Neuron (in vitro differentiated cells): ENCODE measurements at regions not wholly inside any gene's neighbourhood (a gene's known extent, or its start where the extent isn't known, plus 50 kb on each side); places are given as distances from the start of the nearest gene placed in this dataset.
A peak's percentile ranks its signal among the peaks of the same experiment; 100 is the strongest.
"Not testable (repeated sequence)": the region's sequence is repeated elsewhere in the genome, so short reads cannot be mapped to it uniquely, and the experiment has no call there.

Source experiments
- H2AFZ ChIP-seq: one replicate; pipeline ENCODE4 v1.6.1; 2013; ENCODE audit warnings: low read depth, mild to moderate bottlenecking, inconsistent platforms, low read length, moderate library complexity
- H3K27me3 ChIP-seq: one replicate; pipeline ENCODE4 v1.6.1; 2013; ENCODE audit warnings: low read length; ENCODE audit not compliant: insufficient read depth
- H3K36me3 ChIP-seq: one replicate; pipeline ENCODE4 v1.6.1; 2013; ENCODE audit warnings: low read length; ENCODE audit not compliant: insufficient read depth
- H3K4me1 ChIP-seq: one replicate; pipeline ENCODE4 v1.6.1; 2013; ENCODE audit warnings: low read length; ENCODE audit not compliant: insufficient read depth
- H3K4me3 ChIP-seq: 2 replicates; pipeline ENCODE4 v1.5.1; 2013; ENCODE audit warnings: mild to moderate bottlenecking, low read length, moderate library complexity
- H3K9me3 ChIP-seq: one replicate; pipeline ENCODE4 v1.6.1; 2013; ENCODE audit warnings: low read length

- H3K27me3 ChIP-seq: peaks cover 30% of the 10 kb centered on the region
Measured at GRCh38 chr1:165114022-165114888, 242.3 kb downstream of the LMX1A start.

GRCh38 chr1:165112260-165112659 lies 244.3 kb downstream of the LMX1A start:
- Histone ChIP-seq H3K27me3 (peaks cover 12% of the 10 kb centered on the region), H3K9me3 (no peaks in the 10 kb centered on the region), H2AFZ (no peak overlapping the region), H3K4me1 (no peaks in the 10 kb centered on the region), H3K36me3 (no peaks in the 10 kb centered on the region), H3K4me3 (no peak overlapping the region)

More at GRCh38 chr1:165114022-165114888, 242.3 kb downstream of the LMX1A start:
- Histone ChIP-seq H3K4me1 (no peaks in the 10 kb centered on the region), H3K4me3 (no peak overlapping the region), H3K9me3 (no peaks in the 10 kb centered on the region), H3K36me3 (no peaks in the 10 kb centered on the region), H2AFZ (no peak overlapping the region)

DNA sequence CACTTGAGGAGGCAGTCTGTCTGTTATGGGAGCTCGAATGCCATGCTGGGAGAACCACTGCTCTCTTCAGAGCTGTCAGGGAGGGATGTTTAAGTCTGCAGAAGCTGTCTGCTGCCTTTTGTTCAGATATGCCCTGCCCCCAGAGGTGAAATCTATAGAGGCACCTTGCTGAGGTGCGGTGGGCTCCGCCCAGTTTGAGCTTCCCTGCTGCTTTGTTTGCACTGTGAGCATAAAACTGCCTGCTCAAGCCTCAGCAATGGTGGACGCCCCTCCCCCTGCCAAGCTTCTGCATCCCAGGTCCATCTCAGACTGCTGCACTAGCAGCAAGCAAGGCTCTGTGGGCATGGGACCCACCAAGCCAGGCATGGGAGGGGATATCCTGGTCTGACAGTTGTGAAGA lies 247.5 kb downstream of the LMX1A start:
- no peaks in the 10 kb centered on the region for H3K36me3 ChIP-seq
- H3K27me3 ChIP-seq: peaks cover 2% of the 10 kb centered on the region
- H3K4me1 ChIP-seq: no peaks in the 10 kb centered on the region
- no peak overlapping the region for H3K4me3 ChIP-seq
- no peaks in the 10 kb centered on the region for H3K9me3 ChIP-seq
- H2AFZ ChIP-seq: no peak overlapping the region

DNA sequence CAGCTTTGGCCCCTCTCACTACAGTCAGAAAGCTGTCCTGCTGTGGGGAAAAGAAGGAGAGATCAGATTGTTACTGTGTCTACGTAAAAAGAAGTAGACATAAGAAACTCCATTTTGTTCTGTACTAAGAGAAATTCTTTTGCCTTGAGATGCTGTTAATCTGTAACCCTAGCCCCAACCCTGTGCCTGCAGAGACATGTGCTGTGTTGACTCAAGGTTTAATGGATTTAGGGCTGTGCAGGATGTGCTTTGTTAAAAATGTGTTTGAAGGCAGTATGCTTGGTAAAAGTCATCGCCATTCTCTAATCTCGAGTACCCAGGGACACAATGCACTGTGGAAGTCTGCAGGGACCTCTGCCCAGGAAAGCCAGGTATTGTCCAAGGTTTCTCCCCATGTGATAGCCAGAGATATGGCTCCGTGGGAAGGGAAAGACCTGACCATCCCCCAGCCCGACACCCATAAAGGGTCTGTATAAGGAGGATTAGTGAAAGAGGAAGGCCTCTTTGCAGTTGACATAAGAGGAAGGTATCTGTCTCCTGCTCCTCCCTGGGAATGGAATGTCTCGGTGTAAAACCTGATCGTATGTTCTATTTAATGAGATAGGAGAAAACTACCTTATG lies 263.9 kb downstream of the LMX1A start:
- H2AFZ ChIP-seq, H3K27me3 ChIP-seq, H3K4me1 ChIP-seq, H3K36me3 ChIP-seq, H3K4me3 ChIP-seq, H3K9me3 ChIP-seq: not testable (repeated sequence)

- Histone ChIP-seq H3K9me3 (no peaks in the 10 kb centered on the region), H3K4me1 (no peaks in the 10 kb centered on the region), H2AFZ (no peak overlapping the region), H3K4me3 (no peak overlapping the region), H3K27me3 (no peaks in the 10 kb centered on the region), H3K36me3 (no peaks in the 10 kb centered on the region)
Measured at GRCh38 chr1:165080253-165080896, 276.1 kb downstream of the LMX1A start.

- no peak overlapping the region for H2AFZ ChIP-seq
- no peak overlapping the region for H3K4me3 ChIP-seq
- no peaks in the 10 kb centered on the region for H3K4me1 ChIP-seq
- no peaks in the 10 kb centered on the region for H3K9me3 ChIP-seq
- H3K27me3 ChIP-seq: no peaks in the 10 kb centered on the region
- H3K36me3 ChIP-seq: no peaks in the 10 kb centered on the region
Measured at GRCh38 chr1:165078391-165078790, 278.1 kb downstream of the LMX1A start.

DNA sequence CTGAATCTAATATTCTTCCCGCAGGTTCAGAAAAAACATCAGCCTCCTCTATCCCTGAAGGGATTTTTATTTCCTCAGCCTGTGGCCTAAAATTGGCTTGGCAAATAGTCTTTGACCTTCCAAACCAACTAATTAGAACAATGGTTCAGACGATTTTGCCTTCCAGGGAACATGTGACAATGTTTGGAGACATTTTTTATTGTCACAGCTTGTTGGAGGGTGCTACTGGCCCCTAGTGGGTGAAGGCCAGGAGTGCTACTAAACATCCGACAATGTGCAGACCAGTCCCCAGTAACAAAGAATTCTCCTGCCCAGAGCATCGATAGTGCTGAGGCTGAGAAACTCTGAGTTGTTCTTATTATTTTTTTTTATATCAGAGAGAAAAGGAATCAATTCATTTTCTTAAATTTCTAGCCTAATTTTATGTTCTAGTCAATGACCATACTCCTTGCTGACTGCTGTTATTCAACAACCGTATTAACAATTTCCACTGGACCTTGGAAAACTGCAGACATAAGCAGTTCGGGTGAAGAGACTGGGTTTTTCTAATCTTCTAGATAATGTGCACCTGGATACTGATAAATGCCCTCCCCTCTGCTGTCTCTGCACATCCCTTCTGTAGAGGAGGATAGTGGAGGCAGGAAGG lies 280.7 kb downstream of the LMX1A start:
- H3K4me3 ChIP-seq: no peak overlapping the region
- no peaks in the 10 kb centered on the region for H3K27me3 ChIP-seq
- no peaks in the 10 kb centered on the region for H3K9me3 ChIP-seq
- H3K36me3 ChIP-seq: no peaks in the 10 kb centered on the region
- H3K4me1 ChIP-seq: no peaks in the 10 kb centered on the region
- peak overlapping the region; percentile 54 for H2AFZ ChIP-seq

- H3K9me3 ChIP-seq: no peaks in the 10 kb centered on the region
- no peaks in the 10 kb centered on the region for H3K36me3 ChIP-seq
- H3K4me3 ChIP-seq: no peak overlapping the region
- no peak overlapping the region for H2AFZ ChIP-seq
- H3K4me1 ChIP-seq: no peaks in the 10 kb centered on the region
- no peaks in the 10 kb centered on the region for H3K27me3 ChIP-seq
Measured at GRCh38 chr1:165073185-165074007, 283.1 kb downstream of the LMX1A start.

DNA sequence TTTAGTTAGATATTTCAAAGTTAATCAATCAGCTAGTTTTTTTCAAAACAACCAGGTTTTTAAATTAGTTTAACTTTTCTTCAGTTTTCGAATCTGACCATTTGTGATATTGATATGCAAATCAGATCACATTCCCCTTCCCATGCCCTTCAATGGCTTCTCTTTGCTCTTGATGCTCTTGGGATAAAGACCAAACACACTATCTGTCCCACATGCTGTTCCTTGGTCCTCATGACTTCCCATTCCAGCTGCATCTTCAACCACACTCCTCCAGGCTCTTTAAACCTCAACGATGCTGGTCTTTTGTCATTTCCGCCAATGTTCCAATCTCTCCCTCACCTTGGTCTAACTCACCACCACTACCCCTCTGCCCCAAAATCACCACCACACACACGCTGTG lies 285.8 kb downstream of the LMX1A start:
- no peak overlapping the region for H3K4me3 ChIP-seq
- H3K4me1 ChIP-seq: no peaks in the 10 kb centered on the region
- no peak overlapping the region for H2AFZ ChIP-seq
- H3K27me3 ChIP-seq: no peaks in the 10 kb centered on the region
- no peaks in the 10 kb centered on the region for H3K9me3 ChIP-seq
- H3K36me3 ChIP-seq: no peaks in the 10 kb centered on the region

GRCh38 chr1:165069829-165070228 lies 286.7 kb downstream of the LMX1A start:
- Histone ChIP-seq H3K36me3 (no peaks in the 10 kb centered on the region), H3K4me3 (no peak overlapping the region), H2AFZ (no peak overlapping the region), H3K4me1 (no peaks in the 10 kb centered on the region), H3K27me3 (no peaks in the 10 kb centered on the region), H3K9me3 (no peaks in the 10 kb centered on the region)

- H3K27me3 ChIP-seq: no peaks in the 10 kb centered on the region
- no peaks in the 10 kb centered on the region for H3K4me1 ChIP-seq
- H3K36me3 ChIP-seq: no peaks in the 10 kb centered on the region
- H3K4me3 ChIP-seq: no peak overlapping the region
- no peak overlapping the region for H2AFZ ChIP-seq
- no peaks in the 10 kb centered on the region for H3K9me3 ChIP-seq
Measured at GRCh38 chr1:165068741-165069140, 287.8 kb downstream of the LMX1A start.

- no peak overlapping the region for H2AFZ ChIP-seq
- no peaks in the 10 kb centered on the region for H3K36me3 ChIP-seq
- H3K4me3 ChIP-seq: no peak overlapping the region
- no peaks in the 10 kb centered on the region for H3K27me3 ChIP-seq
- no peaks in the 10 kb centered on the region for H3K4me1 ChIP-seq
- H3K9me3 ChIP-seq: no peaks in the 10 kb centered on the region
Measured at GRCh38 chr1:165067829-165068228, 288.7 kb downstream of the LMX1A start.
